Left renal pelvis (tissue), 4 donors: ENCODE measurements at regions not wholly inside any gene's neighbourhood (a gene's known extent, or its start where the extent isn't known, plus 50 kb on each side); places are given as distances from the start of the nearest gene placed in this dataset.

Experiments
- DNase-seq, 4 donors: peaks; one replicate each; pipeline ENCODE4 v3.0.0-alpha.2; 2013; ENCODE audit warnings: low read depth in 4 of 4, low spot score in 3 of 4

GRCh38 chr11:130816546-130817329, 99.5 kb downstream of the SNX19 start:
- DNase-seq = peak in 1 of 4 donors; percentile 68

DNA sequence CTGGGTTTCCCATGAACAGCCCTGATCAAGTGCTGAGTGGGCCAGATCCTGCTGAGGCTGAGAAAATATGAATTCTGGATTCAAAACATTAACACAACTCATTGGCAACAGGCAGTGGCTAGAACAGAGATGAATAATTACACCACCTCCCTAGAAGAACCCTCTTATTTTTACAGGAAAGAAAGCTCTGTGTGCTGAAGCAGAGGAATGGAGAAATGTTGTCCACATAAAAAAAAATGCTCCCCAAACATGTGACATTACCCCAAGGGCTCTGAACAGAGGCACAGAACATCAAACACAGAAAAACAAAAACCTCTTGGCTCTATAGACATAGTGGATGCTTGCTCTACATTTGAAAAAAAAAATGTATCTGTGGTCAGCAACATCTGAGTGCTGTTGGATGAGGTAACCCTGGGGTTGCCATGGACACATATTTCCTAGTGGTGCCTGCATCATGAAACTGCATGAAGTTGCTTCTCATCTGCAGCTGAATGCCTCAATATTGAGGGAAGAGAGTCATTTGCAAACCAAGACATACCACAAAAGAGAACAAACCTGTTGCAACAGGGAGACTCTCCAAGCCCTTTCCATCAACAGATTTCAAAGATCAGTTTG, 98.8 kb downstream of the SNX19 start:
- no peak for DNase-seq

DNA sequence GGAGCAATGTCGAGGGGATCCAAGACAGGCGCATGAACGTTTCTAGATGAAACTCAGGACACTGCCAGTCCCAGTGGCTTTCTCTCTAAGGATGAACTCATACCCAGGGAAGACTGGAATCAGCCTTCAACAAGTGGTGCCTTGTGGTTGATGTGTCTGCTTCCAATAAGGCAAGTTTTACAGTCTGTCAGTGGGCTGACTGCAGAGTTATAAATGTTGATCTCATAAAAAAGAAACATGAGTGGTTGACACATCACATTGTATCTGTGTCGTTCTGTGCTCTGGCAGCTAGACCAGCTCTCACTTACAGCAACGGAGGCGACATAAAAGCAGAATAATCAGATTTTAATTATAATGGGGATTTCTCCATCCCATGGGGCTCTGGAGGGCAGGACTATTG, 96.7 kb downstream of the SNX19 start:
- DNase-seq = no peak
